Ovary (tissue), 7 donors: ENCODE measurements at regions not wholly inside any gene's neighbourhood (a gene's known extent, or its start where the extent isn't known, plus 50 kb on each side); places are given as distances from the start of the nearest gene placed in this dataset.

Source experiments
- DNase-seq, 5 donors: peaks; one replicate each; pipeline ENCODE4 v3.0.0-alpha.2; 2019 to 2020
- H3K27ac ChIP-seq, 2 donors: fragments of 200-600 bp; one replicate each; pipeline versions ENCODE4 v1.5.1 to v1.8.0; 2019 to 2022
- H3K27me3 ChIP-seq: fragments of 200-600 bp; one replicate; pipeline ENCODE4 v1.8.0; 2022
- H3K36me3 ChIP-seq: fragments of 200-600 bp; sonication (generic); one replicate; pipeline ENCODE4 v1.5.1; 2019
- H3K4me1 ChIP-seq: one replicate; pipeline ENCODE4 v1.8.1; 2013; ENCODE audit warnings: mild to moderate bottlenecking, moderate library complexity; ENCODE audit not compliant: insufficient read depth
- H3K4me3 ChIP-seq: fragments of 200-600 bp; sonication (generic); one replicate; pipeline ENCODE4 v1.5.1; 2017
- H3K9me3 ChIP-seq, 2 donors: fragments of 200-600 bp in 1 of 2; sonication (generic) in 1 of 2; one replicate each; pipeline versions ENCODE4 v1.5.1 to v1.8.1; 2013 to 2019; ENCODE audit warnings: mild to moderate bottlenecking in 1 of 2, moderate library complexity in 1 of 2
- CTCF ChIP-seq, 3 donors: fragments of 450-650 bp in 2 of 3; fragments of 200-600 bp in 1 of 3; IDR thresholded peaks; one replicate each; pipeline versions ENCODE4 v1.5.1 to v1.8.0; 2016 to 2022; ENCODE audit warnings: antibody characterized with exemption in 3 of 3, mild to moderate bottlenecking in 1 of 3
- EP300 ChIP-seq: sonication (generic); formaldehyde crosslinking; IDR thresholded peaks from one replicate; pipeline ENCODE4 v1.6.1; 2017; ENCODE audit warnings: antibody characterized with exemption
- POLR2A ChIP-seq: fragments of 450-650 bp; IDR thresholded peaks from one replicate; pipeline ENCODE4 v1.6.1; 2017; ENCODE audit warnings: antibody characterized with exemption, mild to moderate bottlenecking, moderate library complexity
- WGBS, 3 donors: extraction: QIAGEN DNeasy Blood & Tissue Kit in 1 of 3; methylation state at CpG; one replicate each; pipeline versions ENCODE4 v1.1.5 to v1.1.7; 2013 to 2017; 5-methylcytosine and 5-hydroxymethylcytosine counted together
- intact Hi-C, 4 donors: fragments of 100-400 bp; cut with DNase I; formaldehyde crosslinking; loops; one replicate each; pipeline versions ENCODE4 v1.11.0 to v1.15.1; 2022 to 2023
- donor health status: DM: no; HTN: no; CAD: no; lungs with moderate emphysema.
- donor health status: DM: no; HTN: no; CAD: no.
- donor health status: Bipolar disorder and iron deficiency.
- donor health status: DM: no; HTN: no; CAD: no.
- donor health status: DM: yes; HTN: yes; CAD: no.

GRCh38 chr20:19812696-19813095 lies 54.6 kb downstream of the RIN2 start:
- DNase-seq: no peak
- intact Hi-C loops: no loop called here
- Histone ChIP-seq H3K36me3 (no peaks in the 10 kb centered on the region), H3K27me3 (no peaks in the 10 kb centered on the region), H3K9me3 (no peaks in the 10 kb centered on the region), H3K4me1 (peaks cover 6% of the 10 kb centered on the region), H3K27ac (no peak overlapping the region), H3K4me3 (no peak overlapping the region)
- TF ChIP-seq EP300: no peak
- TF ChIP-seq POLR2A: no peak
- no peak for TF ChIP-seq CTCF (IDR thresholded peaks at IDR 0.05)
- WGBS, 3 donors: 89 to 98% (median 95%) methylated on average over 1 of the region's 1 CpG

- DNase-seq: no peak
- intact Hi-C loops: no loop called here
Measured at GRCh38 chr20:19813846-19814640, 56.0 kb downstream of the RIN2 start.

GRCh38 chr20:19815553-19815991 lies 57.5 kb downstream of the RIN2 start:
- H3K27ac ChIP-seq: no peak overlapping the region
- WGBS, 3 donors: 5 to 12% (median 8%) methylated on average over 8 of the region's 8 CpGs
- no peaks in the 10 kb centered on the region for H3K27me3 ChIP-seq
- no peaks in the 10 kb centered on the region for H3K9me3 ChIP-seq
- intact Hi-C loops: no loop called here
- no peaks in the 10 kb centered on the region for H3K36me3 ChIP-seq
- peaks cover 6% of the 10 kb centered on the region for H3K4me1 ChIP-seq
- no peak overlapping the region for H3K4me3 ChIP-seq
- peak in 1 of 5 donors; percentile 30 for DNase-seq
- TF ChIP-seq POLR2A (no peak), CTCF (IDR thresholded peaks at IDR 0.05) (no peak), EP300 (no peak)

More at GRCh38 chr20:19813846-19814640, 56.0 kb downstream of the RIN2 start:
- TF ChIP-seq POLR2A (no peak), EP300 (no peak), CTCF (IDR thresholded peaks at IDR 0.05) (no peak)
- 68 to 79% (median 70%) methylated on average over 9 of the region's 9 CpGs for WGBS, 3 donors
- no peaks in the 10 kb centered on the region for H3K9me3 ChIP-seq
- no peaks in the 10 kb centered on the region for H3K36me3 ChIP-seq
- H3K4me3 ChIP-seq: no peak overlapping the region
- no peak overlapping the region for H3K27ac ChIP-seq
- H3K27me3 ChIP-seq: no peaks in the 10 kb centered on the region
- H3K4me1 ChIP-seq: peaks cover 6% of the 10 kb centered on the region

- intact Hi-C loops: no loop called here
- no peak for TF ChIP-seq POLR2A
- TF ChIP-seq CTCF (IDR thresholded peaks at IDR 0.05): no peak
- TF ChIP-seq EP300: no peak
- no peak overlapping the region for H3K27ac ChIP-seq
Measured at GRCh38 chr20:19816386-19816785, 58.3 kb downstream of the RIN2 start.

More at GRCh38 chr20:19816386-19816785, 58.3 kb downstream of the RIN2 start:
- 70 to 79% (median 75%) methylated on average over 4 of the region's 4 CpGs for WGBS, 3 donors
- Histone ChIP-seq H3K4me3 (no peak overlapping the region), H3K36me3 (no peaks in the 10 kb centered on the region), H3K27me3 (no peaks in the 10 kb centered on the region), H3K4me1 (peaks cover 6% of the 10 kb centered on the region), H3K9me3 (no peaks in the 10 kb centered on the region)
- DNase-seq: no peak
